WTC11 (cell line): ENCODE measurements at regions not wholly inside any gene's neighbourhood (a gene's known extent, or its start where the extent isn't known, plus 50 kb on each side); places are given as distances from the start of the nearest gene placed in this dataset.

ENCODE experiments used
- ATAC-seq: fragments of 200-7000 bp; cut with Tn5 transposase; 2 replicates; pipeline ENCODE4 v1.10.0; 2021; ENCODE audit warnings: mild to moderate bottlenecking, moderate library complexity
- CTCF ChIA-PET: fragments of 300-600 bp; sonication (Branson Sonifier 250); formaldehyde crosslinking; loops from one replicate; lab custom pipeline; 2021; ENCODE audit warnings: antibody characterized with exemption; lab: Charles Lee
- POLR2A ChIA-PET: fragments of 350-600 bp; sonication (Branson Sonifier 250); formaldehyde crosslinking; loops from one replicate; lab custom pipeline; 2021; ENCODE audit warnings: antibody characterized with exemption; lab: Charles Lee
- DNase-seq: peaks from one replicate; pipeline ENCODE4 v3.0.0; 2021; ENCODE audit warnings: low spot score
- H3K27ac Mint-ChIP-seq: 2 replicates; pipeline ENCODE4 v1.8.0; 2021; ENCODE audit warnings: mixed read lengths
- H3K27me3 Mint-ChIP-seq: 2 replicates; pipeline ENCODE4 v1.8.0; 2021; ENCODE audit warnings: low read depth, mild to moderate bottlenecking, moderate library complexity, mixed read lengths
- H3K36me3 Mint-ChIP-seq: 2 replicates; pipeline ENCODE4 v1.8.0; 2021; ENCODE audit warnings: mixed read lengths
- H3K4me1 Mint-ChIP-seq: 2 replicates; pipeline ENCODE4 v1.8.0; 2022; ENCODE audit warnings: mixed read lengths
- H3K4me3 Mint-ChIP-seq: 2 replicates; pipeline ENCODE4 v1.8.0; 2021; ENCODE audit warnings: mild to moderate bottlenecking, moderate library complexity, mixed read lengths
- H3K9me3 Mint-ChIP-seq: 2 replicates; pipeline ENCODE4 v1.8.0; 2021; ENCODE audit warnings: mixed read lengths
- ESRRA ChIP-seq: sonication (generic); formaldehyde crosslinking; IDR thresholded peaks from 2 replicates; pipeline ENCODE4 v1.8.1; 2022; ENCODE audit warnings: mild to moderate bottlenecking, missing genetic modification reagents, borderline replicate concordance
- FOXJ3 ChIP-seq: sonication (generic); formaldehyde crosslinking; IDR thresholded peaks from 2 replicates; pipeline ENCODE4 v1.9.0; 2021; ENCODE audit warnings: missing genetic modification reagents, mild to moderate bottlenecking, borderline replicate concordance
- JAZF1 ChIP-seq: fragments of 250-450 bp; sonication (Bioruptor Pico); IDR thresholded peaks from 2 replicates; pipeline ENCODE4 v1.9.0; 2021; ENCODE audit warnings: moderate library complexity, mild to moderate bottlenecking, inconsistent platforms
- MYBL2 ChIP-seq: sonication (generic); formaldehyde crosslinking; IDR thresholded peaks from 2 replicates; pipeline ENCODE4 v1.8.1; 2023; ENCODE audit warnings: mild to moderate bottlenecking, moderate library complexity, missing genetic modification reagents
- NFATC4 ChIP-seq: fragments of 250-450 bp; sonication (Bioruptor Pico); IDR thresholded peaks from 2 replicates; pipeline ENCODE4 v1.9.0; 2021; ENCODE audit warnings: mild to moderate bottlenecking
- PRRX2 ChIP-seq: fragments of 250-450 bp; sonication (Bioruptor Pico); IDR thresholded peaks from 2 replicates; pipeline ENCODE4 v1.8.0; 2021; ENCODE audit warnings: mild to moderate bottlenecking
- RELA ChIP-seq: sonication (generic); formaldehyde crosslinking; IDR thresholded peaks from 2 replicates; pipeline ENCODE4 v1.8.1; 2022; ENCODE audit warnings: missing genetic modification reagents, mild to moderate bottlenecking, borderline replicate concordance
- RORB ChIP-seq: fragments of 250-450 bp; sonication (Bioruptor Pico); IDR thresholded peaks from 2 replicates; pipeline ENCODE4 v1.9.0; 2021; ENCODE audit warnings: mild to moderate bottlenecking
- SOX15 ChIP-seq: fragments of 250-450 bp; sonication (Bioruptor Pico); IDR thresholded peaks from 2 replicates; pipeline ENCODE4 v1.9.0; 2021; ENCODE audit warnings: mild to moderate bottlenecking
- TF ChIP-seq, protein P1 (sequence below): sonication (generic); formaldehyde crosslinking; IDR thresholded peaks from 2 replicates; pipeline ENCODE4 v1.8.1; 2023; ENCODE audit warnings: mild to moderate bottlenecking, missing genetic modification reagents
- TF ChIP-seq, protein P2 (sequence below): sonication (generic); formaldehyde crosslinking; conservative IDR thresholded peaks from 2 replicates; pipeline ENCODE4 v1.8.1; 2023; ENCODE audit warnings: mild to moderate bottlenecking, low read depth, missing genetic modification reagents, moderate library complexity
- TF ChIP-seq, protein P3 (sequence below): sonication (generic); formaldehyde crosslinking; IDR thresholded peaks from 2 replicates; pipeline ENCODE4 v1.8.1; 2023; ENCODE audit warnings: mild to moderate bottlenecking, missing genetic modification reagents
- TF ChIP-seq, protein P4 (sequence below): sonication (generic); formaldehyde crosslinking; IDR thresholded peaks from 2 replicates; pipeline ENCODE4 v1.8.1; 2023; ENCODE audit warnings: mild to moderate bottlenecking, missing genetic modification reagents, moderate library complexity

DNA sequence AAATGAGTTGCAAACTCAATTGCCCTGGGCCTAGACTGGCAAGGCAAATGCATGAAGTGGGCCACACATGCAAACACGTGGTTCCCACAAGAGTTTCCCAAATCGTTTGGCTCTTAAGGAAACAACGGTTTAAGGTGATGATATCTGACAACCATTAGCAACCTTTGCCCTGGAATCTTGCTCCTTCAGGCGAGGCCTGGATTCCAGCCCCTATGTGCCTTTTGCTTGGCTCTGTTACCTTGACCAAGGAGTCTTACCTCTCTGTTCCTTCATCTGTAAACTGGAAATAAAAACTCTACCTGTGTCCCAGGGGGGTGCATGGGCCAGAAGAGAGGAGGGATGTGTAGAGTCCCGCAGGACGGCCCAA, 72.1 kb upstream of the CASZ1 start:
- Mint-ChIP-seq H3K4me1 (peaks cover 33% of the 10 kb centered on the region), H3K9me3 (no peaks in the 10 kb centered on the region), H3K27me3 (peaks cover 40% of the 10 kb centered on the region), H3K4me3 (no peak overlapping the region), H3K36me3 (no peaks in the 10 kb centered on the region), H3K27ac (no peak overlapping the region)
- POLR2A ChIA-PET = no interaction called here
- CTCF ChIA-PET = interaction anchor here (0.5 to 2.5 kb wide), 5 partner anchors 40 to 361 kb away, joined by 3 to 7 read pairs (median 6); no protein-coding TSS in a partner anchor
- TF ChIP-seq, protein P1, sequence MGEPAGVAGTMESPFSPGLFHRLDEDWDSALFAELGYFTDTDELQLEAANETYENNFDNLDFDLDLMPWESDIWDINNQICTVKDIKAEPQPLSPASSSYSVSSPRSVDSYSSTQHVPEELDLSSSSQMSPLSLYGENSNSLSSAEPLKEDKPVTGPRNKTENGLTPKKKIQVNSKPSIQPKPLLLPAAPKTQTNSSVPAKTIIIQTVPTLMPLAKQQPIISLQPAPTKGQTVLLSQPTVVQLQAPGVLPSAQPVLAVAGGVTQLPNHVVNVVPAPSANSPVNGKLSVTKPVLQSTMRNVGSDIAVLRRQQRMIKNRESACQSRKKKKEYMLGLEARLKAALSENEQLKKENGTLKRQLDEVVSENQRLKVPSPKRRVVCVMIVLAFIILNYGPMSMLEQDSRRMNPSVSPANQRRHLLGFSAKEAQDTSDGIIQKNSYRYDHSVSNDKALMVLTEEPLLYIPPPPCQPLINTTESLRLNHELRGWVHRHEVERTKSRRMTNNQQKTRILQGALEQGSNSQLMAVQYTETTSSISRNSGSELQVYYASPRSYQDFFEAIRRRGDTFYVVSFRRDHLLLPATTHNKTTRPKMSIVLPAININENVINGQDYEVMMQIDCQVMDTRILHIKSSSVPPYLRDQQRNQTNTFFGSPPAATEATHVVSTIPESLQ (CRISPR knock-in tag) = no peak
- TF ChIP-seq SOX15 (no peak), ESRRA (CRISPR knock-in tag) (no peak), RELA (CRISPR knock-in tag) (no peak), PRRX2 (CRISPR knock-in tag) (no peak), FOXJ3 (CRISPR knock-in tag) (no peak)
- DNase-seq (no peak), ATAC-seq (no peak)

DNA sequence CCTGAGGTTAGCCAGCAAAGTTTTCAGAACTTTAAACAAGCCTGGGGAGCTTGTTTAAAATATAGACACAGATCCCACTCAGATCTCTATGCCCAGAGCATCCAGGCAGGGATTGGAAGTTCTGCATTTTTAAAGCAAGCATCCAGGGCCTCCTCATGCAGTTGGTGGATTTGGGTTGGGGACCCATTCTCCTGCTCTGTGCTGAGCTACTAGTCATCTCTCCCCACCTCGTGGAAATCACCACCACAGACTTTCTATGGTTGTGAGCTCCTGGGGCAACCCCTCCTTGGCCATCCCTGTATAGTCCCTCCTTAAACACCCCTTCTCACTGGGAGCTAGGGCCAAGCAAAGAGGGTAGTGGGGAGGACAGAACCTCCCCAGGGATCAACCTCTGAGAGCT, 73.5 kb upstream of the CASZ1 start:
- ChIA-PET POLR2A (interaction anchor here (0.6 kb wide), 1 partner anchor 249 kb away, joined by 3 read pairs; no protein-coding TSS in a partner anchor), CTCF (interaction anchor here (0.9 to 2.1 kb wide), 7 partner anchors 10 to 362 kb away, joined by 3 to 6 read pairs (median 4); no protein-coding TSS in a partner anchor)
- Mint-ChIP-seq H3K4me3 (no peak overlapping the region), H3K27ac (no peak overlapping the region), H3K36me3 (no peaks in the 10 kb centered on the region), H3K9me3 (no peaks in the 10 kb centered on the region), H3K27me3 (peaks cover 31% of the 10 kb centered on the region), H3K4me1 (peaks cover 21% of the 10 kb centered on the region)
- TF ChIP-seq RORB (no peak), NFATC4 (CRISPR knock-in tag) (no peak), MYBL2 (no peak)
- TF ChIP-seq, protein P2, sequence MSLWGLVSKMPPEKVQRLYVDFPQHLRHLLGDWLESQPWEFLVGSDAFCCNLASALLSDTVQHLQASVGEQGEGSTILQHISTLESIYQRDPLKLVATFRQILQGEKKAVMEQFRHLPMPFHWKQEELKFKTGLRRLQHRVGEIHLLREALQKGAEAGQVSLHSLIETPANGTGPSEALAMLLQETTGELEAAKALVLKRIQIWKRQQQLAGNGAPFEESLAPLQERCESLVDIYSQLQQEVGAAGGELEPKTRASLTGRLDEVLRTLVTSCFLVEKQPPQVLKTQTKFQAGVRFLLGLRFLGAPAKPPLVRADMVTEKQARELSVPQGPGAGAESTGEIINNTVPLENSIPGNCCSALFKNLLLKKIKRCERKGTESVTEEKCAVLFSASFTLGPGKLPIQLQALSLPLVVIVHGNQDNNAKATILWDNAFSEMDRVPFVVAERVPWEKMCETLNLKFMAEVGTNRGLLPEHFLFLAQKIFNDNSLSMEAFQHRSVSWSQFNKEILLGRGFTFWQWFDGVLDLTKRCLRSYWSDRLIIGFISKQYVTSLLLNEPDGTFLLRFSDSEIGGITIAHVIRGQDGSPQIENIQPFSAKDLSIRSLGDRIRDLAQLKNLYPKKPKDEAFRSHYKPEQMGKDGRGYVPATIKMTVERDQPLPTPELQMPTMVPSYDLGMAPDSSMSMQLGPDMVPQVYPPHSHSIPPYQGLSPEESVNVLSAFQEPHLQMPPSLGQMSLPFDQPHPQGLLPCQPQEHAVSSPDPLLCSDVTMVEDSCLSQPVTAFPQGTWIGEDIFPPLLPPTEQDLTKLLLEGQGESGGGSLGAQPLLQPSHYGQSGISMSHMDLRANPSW = no peak
- TF ChIP-seq, protein P3, sequence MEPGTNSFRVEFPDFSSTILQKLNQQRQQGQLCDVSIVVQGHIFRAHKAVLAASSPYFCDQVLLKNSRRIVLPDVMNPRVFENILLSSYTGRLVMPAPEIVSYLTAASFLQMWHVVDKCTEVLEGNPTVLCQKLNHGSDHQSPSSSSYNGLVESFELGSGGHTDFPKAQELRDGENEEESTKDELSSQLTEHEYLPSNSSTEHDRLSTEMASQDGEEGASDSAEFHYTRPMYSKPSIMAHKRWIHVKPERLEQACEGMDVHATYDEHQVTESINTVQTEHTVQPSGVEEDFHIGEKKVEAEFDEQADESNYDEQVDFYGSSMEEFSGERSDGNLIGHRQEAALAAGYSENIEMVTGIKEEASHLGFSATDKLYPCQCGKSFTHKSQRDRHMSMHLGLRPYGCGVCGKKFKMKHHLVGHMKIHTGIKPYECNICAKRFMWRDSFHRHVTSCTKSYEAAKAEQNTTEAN = no peak
- no peak for DNase-seq
- no peak for ATAC-seq

DNA sequence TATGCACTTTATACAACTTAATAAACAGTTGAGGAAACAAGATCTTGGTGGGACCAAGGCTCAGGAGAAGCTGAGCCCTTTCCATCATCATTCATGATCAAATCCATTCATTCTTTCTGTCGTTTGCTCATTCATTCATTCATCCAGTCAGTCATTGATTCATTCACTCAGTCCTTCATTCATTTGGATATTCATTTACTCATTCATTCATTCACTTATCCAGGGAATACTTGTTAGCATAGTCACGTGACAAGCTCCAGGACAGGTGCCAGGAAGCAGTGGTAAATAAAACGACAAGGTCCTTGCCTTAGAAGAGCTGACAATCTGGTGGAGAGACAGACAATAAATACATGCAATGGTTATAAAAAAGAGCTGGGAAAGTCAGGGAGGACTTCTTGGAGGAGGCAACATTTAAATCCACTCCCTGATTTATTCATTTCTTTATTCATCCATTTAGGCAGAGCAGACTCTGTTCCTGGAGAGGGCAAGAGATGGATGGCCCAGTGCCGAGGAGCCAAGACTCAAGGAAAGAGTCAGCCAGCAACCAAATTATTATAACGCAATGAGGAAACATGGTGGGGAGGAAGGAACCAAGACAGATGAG, 74.1 kb upstream of the CASZ1 start:
- no peak for ATAC-seq
- no peak for TF ChIP-seq JAZF1 (CRISPR knock-in tag)
- no peak for TF ChIP-seq FOXJ3 (CRISPR knock-in tag)
- TF ChIP-seq, protein P3 = no peak
- TF ChIP-seq, protein P4, sequence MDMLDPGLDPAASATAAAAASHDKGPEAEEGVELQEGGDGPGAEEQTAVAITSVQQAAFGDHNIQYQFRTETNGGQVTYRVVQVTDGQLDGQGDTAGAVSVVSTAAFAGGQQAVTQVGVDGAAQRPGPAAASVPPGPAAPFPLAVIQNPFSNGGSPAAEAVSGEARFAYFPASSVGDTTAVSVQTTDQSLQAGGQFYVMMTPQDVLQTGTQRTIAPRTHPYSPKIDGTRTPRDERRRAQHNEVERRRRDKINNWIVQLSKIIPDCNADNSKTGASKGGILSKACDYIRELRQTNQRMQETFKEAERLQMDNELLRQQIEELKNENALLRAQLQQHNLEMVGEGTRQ (CRISPR knock-in tag) = no peak
- CTCF ChIA-PET = interaction anchor here (0.8 to 2.1 kb wide), 4 partner anchors 10 to 363 kb away, joined by 3 to 6 read pairs (median 4); no protein-coding TSS in a partner anchor
- Mint-ChIP-seq H3K4me3 (no peak overlapping the region), H3K36me3 (no peaks in the 10 kb centered on the region), H3K27ac (no peak overlapping the region), H3K9me3 (no peaks in the 10 kb centered on the region), H3K27me3 (peaks cover 26% of the 10 kb centered on the region), H3K4me1 (peaks cover 16% of the 10 kb centered on the region)
- no peak for DNase-seq
- POLR2A ChIA-PET = interaction anchor here (0.7 kb wide), 1 partner anchor 20 kb away, joined by 3 read pairs; no protein-coding TSS in a partner anchor
